ENCODE measurements at regions not wholly inside any gene's neighbourhood (a gene's known extent, or its start where the extent isn't known, plus 50 kb on each side); places are given as distances from the start of the nearest gene placed in this dataset.
"Not testable (repeated sequence)": the region's sequence is repeated elsewhere in the genome, so short reads cannot be mapped to it uniquely, and the experiment has no call there.

DNA sequence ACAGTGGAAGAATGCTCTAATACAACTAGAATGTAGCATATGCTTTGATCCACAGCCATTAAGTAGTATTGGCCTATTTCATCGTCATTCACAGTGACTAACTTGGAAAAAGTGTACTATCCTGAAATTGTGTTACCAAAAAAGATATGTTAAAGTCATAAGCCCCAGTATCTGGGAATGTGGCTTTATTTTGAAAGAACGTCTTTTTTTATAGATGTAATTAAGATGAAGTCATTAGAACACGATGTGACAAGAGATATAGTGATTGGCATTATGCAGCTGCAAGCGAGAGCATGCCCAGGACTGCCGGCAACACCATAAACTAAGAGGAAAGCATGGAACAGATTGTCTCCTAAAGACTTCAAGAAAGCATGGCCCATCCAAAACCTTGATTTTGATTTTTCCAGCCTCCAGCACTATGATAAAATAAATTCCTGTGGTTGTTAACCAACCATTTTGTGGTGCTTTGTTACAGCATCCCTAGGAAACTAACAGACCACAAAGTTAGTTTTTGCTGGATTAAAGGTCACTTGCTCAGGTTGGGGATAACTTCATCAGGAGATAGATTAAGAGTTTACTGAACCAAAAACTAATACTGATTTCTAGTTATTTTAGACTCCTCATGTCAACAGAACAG is 870.6 kb upstream of the LRRC4C start:
- DNase-seq = no peak

DNA sequence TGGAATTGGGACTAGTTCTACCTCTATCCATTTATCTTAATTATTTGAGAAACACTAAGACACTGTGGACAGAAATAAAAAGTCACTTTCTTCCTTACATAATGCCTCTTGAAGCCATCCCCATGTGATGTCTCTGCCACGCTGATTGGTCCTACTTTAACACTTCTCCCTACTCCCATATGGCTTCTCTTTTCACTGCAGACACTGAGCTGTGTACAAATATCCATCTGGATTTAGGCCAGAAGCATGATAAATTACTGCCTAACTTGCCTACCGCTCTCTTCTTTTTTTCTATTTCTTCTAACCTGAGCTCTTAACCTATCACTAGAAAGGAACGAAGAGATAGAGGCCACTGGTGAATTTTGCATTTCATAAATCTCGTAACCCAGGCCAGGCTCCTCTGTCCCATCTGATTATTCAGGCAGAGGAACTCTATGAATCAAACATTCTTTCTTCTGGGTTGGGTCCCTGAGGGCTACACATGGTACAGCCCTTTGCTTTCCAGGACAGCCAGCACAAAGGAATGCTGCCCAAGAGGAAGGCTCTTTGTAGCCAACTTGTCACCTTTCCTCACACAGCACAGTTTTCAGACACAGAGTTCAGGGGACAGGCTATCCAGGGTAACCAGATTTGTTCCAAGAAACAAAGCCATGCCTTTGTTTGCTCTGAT is 878.5 kb upstream of the LRRC4C start:
- no peak for DNase-seq

DNA sequence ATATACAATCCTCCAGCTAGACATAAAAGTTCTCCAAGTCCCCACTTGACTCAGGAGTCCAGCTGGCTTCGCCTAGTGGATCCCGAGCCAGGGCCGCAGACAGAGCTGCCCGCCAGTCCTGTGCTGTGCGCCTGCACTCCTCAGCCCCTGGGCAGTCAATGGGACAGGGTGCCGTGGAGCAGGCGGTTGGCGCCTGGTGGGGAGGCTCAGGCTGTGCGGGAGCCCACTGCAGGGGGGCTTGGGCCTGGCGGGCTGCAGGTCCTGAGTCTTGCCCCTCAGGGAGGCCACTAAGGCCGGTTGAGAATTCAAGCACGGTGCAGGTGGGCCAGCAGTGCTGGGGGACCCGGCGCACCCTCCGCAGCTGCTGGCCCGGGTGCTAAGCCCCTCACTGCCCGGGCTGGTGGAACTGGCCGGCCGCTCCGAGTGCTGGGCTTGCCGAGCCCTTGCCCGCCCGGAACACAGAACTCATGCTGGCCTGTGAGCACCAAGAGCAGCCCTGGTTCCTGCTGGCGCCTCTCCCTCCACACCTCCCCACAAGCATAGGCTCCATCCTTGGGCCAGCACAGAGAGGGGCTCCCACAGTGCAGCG is 884.8 kb upstream of the LRRC4C start:
- no peak for DNase-seq

DNA sequence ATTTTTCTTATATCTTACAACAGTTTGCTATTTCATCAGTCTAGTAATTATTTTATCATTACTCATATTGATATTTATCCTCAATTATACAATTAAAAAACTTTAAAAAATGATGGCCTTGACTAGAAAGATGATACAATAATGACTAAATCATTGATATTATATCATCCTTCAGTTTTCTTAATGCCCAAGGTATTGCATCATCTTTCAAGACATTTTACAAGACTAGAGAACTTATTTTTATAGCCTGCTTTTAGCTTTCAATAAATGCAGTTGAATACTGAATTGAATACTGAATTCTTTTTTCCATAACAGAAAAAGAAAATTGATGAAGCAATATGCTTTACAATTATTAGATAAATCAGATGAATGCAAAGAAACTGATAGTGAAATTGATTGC is 886.5 kb upstream of the LRRC4C start:
- DNase-seq = no peak

DNA sequence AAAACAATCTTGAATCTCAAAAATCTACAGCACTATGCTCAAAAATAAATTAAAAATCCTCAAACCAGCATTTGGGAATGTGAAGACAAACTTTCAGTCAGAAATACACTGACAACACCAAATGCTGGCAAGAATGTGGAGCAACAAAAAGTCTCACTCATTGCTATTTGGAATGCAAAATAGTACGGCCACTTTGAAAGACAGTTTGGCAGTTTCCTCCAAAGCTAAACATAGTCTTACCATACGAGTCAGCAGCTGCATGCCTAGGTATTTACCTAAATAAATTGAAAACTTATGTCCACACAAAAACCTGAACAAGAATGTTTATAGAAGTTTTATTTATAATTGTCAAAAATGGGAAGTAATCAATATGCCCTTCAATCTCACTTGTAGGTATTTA is 904.2 kb upstream of the LRRC4C start:
- DNase-seq = no peak

DNA sequence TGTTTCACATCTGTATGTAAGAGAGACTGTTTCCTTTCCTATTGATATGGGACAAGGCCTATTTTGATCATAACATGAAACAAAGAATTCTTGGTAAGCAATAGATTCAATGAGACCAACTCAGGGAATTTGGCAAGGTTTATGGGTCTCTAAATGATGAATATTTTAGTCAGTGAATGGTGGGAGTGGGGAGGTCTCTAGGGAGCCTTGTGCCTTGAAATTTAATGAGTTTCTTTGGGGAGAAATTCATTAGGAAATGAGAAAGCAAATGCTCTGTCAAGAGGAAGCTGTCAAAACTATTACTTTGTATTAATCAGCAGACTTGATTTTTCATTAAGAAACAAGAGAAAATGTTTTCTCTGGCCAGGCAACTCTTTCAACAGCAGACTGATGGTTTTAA is 921.7 kb upstream of the API5 start:
- no peak for DNase-seq

DNA sequence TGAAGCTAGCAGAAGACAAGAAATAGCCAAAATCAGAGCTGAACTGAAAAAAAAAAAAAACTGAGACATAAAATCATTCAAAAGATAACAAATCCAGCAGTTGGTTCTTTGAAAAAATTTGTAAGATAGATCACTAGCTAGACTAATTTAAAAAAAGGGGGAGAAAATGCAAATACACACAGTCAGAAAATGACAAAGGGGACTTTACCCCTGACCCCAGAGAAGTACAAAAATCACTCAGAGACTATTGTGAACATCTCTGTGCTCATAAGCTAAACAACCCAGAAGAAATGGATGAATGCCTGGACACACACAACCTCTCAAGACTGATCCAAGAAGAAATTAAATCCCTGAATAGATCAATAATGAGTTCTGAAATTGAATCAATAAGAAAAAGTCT is 914.3 kb upstream of the API5 start:
- no peak for DNase-seq

DNA sequence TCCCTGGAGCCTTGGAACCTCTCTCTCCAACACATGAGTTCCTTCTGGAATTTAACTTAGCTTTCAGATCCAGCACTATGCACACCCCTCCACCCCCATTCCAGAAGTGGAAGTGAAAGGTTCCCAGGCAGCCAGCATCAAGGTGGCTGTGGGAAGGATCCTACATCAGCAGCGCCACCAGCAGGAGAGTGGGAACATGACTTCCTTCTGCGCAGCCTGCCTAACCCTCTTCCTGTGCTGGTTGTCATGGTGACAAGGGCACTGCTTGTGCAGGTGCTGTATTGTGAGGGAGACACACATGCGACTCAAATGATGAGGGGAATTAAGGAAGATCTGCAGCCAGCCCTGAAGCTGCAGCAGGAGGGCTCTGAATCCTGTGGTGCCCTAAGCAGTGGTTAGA is 904.5 kb upstream of the API5 start:
- no peak for DNase-seq

DNA sequence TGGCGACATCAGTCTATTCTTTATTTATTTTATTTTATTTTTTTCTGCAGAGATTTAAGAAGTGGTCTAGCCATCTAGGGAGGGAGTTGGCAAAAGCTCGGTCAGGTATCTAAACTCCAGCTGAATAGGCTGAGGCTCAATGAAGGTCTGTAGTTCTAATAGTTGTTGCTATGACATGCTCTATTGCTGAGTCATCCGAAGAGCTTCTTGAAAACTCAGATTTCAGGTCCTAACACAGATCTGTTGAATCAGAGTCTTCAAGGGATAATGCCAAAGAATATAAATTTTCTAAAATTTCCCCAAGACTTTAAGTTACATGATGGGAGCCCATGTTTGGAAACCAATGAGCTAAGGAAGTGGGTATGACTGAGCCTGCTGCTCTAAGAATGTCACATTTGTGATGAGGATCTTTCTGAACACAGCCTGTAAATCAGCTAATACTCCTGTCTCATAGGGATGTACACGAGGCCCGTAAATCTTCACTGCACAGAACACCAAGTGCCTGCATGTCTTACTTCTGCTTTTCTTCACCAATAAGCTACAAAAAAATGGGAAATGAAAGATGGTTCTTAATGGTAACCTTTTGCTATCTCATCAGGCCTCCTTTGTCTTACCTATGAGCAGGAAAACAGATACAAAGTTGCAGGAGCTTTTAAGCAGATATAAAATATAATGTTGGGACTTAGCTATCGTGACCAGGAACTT is 901.4 kb upstream of the API5 start:
- DNase-seq = no peak

DNA sequence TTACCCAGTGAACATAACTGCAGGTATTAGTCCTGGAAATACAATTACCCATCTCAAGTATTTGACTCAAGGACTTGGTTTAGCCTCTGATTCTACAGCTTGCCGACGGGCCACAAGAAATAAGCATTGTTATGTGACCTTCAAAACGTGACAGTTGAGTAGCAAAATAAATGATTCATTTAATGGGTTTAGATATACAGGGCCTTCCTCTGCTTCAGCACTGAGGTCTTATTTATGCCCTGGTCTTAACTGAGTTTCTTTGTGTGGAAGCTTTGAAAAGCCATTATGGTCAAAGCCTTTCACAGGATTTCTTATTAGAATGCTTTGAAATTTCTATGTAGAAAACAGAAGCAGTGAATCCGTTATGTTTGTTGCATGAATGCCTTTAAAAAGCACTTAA is 899.2 kb upstream of the API5 start:
- DNase-seq = no peak

DNA sequence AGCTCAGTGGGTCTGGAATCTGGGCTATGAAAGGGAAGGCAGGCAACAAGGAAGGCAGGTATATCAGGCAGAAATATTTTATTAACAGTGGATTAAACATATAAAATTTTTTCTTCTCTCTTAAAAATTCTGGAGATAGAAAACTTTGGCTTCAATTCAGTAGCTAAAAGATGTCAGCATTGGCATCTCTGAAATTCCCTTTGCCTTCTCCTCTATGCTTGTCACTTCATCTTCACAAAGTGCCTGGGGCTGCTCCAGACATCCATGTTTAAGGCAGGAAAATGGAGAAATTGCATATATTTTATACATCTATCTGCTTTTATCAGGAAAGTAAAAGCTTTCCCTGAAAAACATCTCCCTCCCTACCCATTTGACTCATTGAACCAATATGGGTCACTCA is 894.1 kb upstream of the API5 start:
- DNase-seq = no peak

DNA sequence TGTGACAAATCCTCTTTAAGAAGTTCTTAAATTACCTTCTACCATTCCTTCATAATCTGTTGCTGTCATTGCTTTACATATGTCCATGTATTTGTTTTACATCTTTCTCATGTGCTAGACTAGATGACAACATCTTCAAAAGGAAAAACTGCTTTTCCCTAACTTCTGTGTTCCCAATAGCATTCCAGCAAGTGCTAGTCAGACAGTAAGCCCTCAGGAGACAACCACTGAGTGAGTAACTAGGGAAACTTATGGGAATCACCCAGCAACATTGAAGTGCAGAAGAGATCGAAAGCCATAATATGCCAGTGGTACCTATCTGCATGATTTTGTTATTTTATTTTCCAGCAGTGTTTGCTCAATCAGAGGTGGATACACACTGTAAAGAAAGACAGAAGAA is 889.7 kb upstream of the API5 start:
- DNase-seq = no peak

DNA sequence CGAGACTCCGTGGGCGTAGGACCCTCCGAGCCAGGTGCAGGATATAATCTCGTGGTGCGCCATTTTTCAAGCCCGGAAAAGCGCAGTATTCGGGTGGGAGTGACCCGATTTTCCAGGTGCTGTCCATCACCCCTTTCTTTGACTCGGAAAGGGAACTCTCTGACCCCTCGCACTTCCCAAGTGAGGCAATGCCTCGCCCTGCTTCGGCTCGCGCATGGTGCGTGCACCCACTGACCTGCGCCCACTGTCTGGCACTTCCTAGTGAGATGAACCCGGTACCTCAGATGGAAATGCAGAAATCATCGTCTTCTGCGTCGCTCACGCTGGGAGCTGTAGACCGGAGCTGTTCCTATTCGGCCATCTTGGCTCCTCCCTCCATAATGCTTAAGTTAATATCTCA is 876.9 kb upstream of the API5 start:
- not testable (repeated sequence) for DNase-seq

DNA sequence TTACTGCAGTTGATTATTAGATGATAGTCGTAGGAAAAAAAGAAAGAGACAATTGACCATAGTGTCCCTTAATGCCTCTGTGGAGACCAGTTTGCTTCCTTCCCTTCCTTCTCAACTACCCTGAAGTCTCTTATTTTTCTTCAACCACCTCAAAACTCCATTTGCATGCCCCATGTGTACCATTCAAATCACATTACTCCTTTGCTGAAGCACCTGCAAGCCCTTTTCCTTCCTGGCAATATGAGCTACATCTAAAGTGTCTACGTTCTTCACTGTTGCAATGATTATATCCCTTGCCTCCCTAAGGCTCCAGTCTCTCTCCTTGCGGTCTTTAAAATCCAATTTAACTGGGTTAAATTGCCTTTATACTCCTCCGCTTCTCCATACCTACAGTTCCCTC is 867.4 kb upstream of the API5 start:
- no peak for DNase-seq

DNA sequence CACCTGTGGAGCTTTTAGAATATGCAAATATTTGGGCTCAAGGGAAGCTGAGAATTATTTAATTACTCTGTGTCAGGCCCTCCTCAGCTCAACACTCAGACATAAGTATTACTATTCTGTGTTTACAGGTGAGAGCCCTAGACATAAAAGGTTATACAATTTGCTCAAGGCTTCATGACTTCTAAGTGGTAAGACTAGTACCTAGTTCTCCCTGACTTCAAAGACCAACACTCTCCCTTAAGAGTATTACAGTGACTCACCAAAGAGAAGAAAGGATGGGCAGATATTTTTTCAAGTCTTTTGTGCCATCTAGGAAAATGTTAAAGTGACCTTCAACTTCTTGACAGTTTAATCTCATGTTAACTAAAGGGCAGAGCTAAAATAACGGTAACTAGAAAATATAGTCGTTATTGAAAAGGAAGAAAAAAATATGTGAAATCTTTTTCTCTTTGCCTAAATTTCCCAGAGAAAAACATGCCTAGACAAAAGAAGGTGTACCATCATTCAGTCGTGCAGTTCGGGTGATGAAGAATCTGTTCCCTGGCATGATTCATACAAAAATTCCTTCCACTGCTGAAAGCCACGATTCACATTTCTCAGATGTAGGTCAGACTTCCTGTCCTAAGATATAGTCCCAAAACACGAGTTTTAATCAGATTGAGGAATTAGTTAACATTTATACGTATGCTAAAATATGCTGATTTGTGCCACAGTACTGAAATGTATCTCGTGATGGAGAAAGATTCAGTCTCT is 849.1 kb upstream of the API5 start:
- no peak for DNase-seq

DNA sequence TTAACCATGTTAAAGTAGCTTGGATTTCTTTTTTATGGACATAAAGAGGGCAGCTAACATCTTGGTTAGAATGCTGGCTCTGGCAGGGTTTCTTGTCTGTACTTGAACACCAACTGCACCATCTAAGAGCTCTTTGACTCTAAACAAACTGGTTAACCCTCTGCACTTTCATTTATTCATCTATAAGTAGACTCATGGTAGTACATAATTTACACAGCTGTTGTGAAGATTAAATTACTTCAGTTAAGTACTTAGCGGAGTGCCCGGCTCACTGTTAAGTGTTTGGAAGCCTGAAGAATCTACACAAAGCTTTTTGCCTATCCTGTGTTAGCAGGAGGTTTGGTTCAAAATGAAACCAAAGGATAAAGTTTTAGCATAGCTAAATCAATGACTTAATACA is 846.2 kb upstream of the API5 start:
- DNase-seq = no peak

DNA sequence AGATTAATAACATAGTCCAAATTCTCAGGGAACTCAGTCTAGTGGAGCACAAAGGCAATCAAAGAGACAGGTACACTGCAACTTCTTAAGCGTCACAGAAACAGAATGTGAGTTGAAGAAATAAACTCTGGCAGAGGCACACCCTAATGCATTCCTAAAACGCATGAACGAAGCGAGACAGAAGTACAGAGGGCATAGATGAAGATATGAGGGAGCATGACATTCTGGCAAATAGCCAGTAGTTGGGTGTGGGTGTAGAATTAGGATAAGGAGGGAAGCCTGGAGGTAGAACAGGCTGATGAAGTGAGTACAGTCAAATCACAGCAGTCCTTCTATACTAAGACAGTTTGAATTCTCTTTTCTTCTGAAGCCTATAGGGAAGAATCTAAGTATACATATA is 838.7 kb upstream of the API5 start:
- no peak for DNase-seq

DNA sequence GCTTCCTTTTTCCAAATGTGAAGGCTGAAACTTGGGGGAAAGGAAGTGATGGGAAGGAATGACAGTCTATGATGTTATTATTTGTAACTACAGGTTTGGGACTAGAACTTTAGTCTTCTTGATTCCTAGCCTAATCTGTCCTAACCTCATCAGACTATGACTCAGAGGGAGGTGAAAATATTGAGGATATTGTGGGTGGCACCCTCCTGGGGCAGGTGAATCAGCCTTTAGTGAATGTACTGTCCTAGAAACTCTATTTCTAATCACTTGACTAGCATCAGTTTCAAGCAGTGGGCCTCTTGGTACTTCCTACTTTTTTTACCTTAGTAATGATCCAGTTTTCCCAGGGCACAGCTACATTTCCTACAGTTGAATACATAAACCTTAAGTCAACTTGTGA is 829.0 kb upstream of the API5 start:
- no peak for DNase-seq

DNA sequence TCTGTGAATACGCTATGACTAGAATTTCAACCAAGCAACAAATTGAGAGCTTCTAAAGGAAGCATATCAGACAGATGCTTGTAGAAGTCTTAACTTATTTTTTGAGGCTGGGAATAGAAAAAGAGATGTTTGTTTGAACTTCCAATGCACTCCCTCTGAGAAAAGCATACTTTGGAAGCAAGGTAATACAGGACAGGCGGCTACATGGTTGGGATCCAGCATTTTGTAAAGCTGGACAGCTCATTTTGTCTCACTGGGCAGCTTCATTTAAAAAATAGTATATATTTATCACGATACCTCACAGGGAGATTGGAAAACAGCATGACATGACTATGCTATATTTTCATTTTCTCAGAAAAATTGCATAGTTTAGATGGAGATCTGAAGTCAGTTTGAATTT is 821.3 kb upstream of the API5 start:
- DNase-seq = no peak

DNA sequence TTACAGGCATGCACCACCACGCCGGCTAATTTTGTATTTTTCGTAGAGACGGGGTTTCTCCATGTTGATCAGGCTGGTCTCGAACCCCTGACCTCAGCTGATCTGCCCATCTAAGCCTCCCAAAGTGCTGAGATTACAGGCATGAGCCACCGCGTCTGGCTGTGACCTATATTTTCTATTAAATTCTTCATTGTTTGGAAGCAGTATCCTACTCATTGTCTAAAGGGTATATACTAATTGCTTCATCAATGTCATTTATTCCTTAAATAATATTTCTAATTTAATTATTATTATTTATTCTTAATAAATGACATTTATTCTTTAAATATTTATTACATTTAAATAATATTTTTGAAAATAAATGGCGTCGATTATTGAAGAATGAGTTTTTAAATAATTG is 817.3 kb upstream of the API5 start:
- DNase-seq = no peak

DNA sequence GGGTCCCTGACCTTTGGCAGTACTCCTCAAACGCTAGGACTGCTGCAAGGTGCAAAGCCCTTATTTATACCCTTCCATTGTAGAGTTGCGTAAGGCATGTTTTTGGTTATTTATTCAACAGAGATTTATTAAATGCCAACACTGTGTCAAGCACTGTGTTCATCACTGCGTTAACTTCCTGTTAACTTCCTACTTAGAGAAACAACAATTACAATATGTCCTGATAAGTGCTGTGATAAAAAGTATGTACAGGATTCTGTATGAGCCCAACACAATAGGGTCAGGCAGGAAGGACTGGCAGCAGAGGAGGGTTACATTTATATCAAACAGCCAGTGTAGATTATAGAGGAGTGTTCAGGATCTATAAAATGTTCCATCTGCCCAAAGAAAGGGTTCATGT is 812.8 kb upstream of the API5 start:
- DNase-seq = no peak

DNA sequence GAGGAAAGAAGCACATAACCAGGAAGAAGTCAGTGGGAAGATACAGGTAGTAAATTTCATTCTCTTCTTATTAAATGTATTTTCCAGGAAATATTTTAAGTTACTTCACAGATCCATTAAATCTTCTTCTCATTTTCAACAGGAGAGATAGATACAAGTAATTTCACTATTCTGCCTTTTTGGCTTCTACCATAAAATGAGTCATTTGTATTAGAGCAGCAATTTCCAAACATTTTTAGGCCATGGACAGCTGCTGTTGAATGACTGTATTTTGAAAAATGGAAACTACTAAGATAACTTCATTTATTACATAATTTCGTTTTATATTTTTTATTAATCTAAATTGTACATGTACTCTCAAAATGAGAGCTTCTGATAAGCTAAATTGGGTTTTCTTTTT is 809.6 kb upstream of the API5 start:
- no peak for DNase-seq

DNA sequence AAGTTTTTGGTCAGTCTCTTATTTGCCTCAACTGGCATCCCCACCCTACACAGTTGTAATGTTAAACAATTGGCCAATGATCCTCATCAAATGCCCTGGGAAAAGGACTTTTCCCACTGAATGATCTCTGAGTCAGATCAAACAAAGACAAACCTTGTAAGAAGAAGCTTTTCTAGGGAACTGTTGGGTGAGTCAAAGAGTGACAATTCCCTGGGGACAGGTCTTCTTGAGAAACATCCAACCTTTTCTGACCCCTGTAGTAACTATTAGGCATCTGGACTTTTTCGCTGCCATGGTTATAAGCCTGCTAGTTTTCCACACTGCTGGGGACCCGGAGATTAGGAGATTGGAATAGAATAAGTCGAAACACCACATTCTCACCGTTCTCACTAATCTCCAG is 789.8 kb upstream of the API5 start:
- no peak for DNase-seq
